K562 (cell line): ENCODE measurements at regions not wholly inside any gene's neighbourhood (a gene's known extent, or its start where the extent isn't known, plus 50 kb on each side); places are given as distances from the start of the nearest gene placed in this dataset.

ENCODE experiments used
- FUS ChIP-seq: fragments of 200-400 bp; formaldehyde crosslinking; optimal IDR thresholded peaks from 2 replicates; pipeline ENCODE3; 2017; ENCODE audit warnings: low read depth, low read length
- IFI16 ChIP-seq: fragments of 250-450 bp; sonication (Bioruptor Pico); IDR thresholded peaks from 2 replicates; pipeline ENCODE4 v2.1.2; 2022; ENCODE audit warnings: mild to moderate bottlenecking, inconsistent platforms
- NUFIP1 ChIP-seq: fragments of 450-650 bp; IDR thresholded peaks from 2 replicates; pipeline ENCODE4 v1.6.1; 2018; ENCODE audit not compliant: partially characterized antibody
- PYGO2 ChIP-seq: fragments of 450-650 bp; IDR thresholded peaks from 2 replicates; pipeline ENCODE4 v1.6.1; 2016; ENCODE audit warnings: mild to moderate bottlenecking, missing genetic modification characterization, moderate library complexity, missing compliant biosample characterization
- TCF7L2 ChIP-seq: fragments of 150-350 bp; IDR thresholded peaks from 2 replicates; pipeline ENCODE4 v1.6.1; 2016; ENCODE audit warnings: low read depth, mild to moderate bottlenecking, low read length, moderate library complexity
- ZBTB8A ChIP-seq: fragments of 450-650 bp; IDR thresholded peaks from 2 replicates; pipeline ENCODE4 v1.6.1; 2018; ENCODE audit warnings: mild to moderate bottlenecking, moderate library complexity; ENCODE audit not compliant: partially characterized antibody
- ZSCAN32 ChIP-seq: fragments of 450-650 bp; formaldehyde crosslinking; IDR thresholded peaks from 2 replicates; pipeline ENCODE4 v1.4.0; 2020; ENCODE audit warnings: mild to moderate bottlenecking, moderate library complexity
- TF ChIP-seq, protein P1 (sequence below): fragments of 150-350 bp; IDR thresholded peaks from 2 replicates; pipeline ENCODE4 v1.6.1; 2014; ENCODE audit warnings: low read depth, mild to moderate bottlenecking, low read length, borderline replicate concordance

DNA sequence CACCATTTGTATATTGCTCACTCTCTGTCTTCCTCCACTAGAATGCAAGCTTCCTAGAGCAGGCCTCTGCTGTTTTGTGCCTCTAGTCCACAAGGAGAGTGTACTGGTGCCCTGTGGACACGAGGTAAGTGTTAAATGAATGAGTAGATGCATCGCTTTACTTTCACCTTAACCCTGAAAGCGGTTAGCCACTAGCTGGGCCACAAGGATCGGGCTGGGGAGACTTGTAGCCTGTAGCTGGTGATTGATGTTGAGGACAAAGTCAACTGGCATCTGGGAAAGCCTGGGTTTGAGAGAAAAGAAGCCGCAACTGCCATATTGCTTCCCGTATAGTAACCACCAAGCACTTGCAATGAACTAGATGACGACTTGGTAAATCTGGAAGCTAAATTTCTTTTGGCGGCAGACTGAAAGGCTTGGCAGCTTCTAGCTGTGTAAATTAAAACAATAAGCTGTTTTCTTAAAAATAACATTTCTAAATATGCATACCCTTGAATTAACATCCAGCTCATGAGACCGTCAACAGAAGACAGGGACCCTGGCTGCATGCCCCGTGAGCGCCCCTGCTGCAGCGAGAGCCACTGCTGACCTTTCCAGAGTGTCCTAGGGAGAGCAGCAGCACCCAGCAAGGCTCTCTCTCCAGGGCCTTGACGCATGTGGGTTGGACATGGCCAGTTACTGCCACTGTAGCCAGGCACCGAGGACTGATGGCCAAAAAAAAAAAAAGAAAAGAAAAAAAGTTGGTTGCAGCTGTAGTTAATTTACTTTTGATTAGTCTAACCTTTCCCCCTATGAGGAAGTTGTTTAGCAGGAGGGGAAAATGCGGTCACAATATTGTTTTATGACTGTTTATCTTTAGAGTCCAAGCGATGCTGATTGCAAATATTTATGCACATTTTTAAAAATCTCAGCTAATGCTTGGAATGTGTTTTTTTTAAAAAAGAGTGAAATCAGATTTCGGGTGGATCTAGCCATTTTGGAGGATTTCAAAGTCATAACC lies 315.1 kb downstream of the TFAP2C start (continued):
- TF ChIP-seq, protein P1, sequence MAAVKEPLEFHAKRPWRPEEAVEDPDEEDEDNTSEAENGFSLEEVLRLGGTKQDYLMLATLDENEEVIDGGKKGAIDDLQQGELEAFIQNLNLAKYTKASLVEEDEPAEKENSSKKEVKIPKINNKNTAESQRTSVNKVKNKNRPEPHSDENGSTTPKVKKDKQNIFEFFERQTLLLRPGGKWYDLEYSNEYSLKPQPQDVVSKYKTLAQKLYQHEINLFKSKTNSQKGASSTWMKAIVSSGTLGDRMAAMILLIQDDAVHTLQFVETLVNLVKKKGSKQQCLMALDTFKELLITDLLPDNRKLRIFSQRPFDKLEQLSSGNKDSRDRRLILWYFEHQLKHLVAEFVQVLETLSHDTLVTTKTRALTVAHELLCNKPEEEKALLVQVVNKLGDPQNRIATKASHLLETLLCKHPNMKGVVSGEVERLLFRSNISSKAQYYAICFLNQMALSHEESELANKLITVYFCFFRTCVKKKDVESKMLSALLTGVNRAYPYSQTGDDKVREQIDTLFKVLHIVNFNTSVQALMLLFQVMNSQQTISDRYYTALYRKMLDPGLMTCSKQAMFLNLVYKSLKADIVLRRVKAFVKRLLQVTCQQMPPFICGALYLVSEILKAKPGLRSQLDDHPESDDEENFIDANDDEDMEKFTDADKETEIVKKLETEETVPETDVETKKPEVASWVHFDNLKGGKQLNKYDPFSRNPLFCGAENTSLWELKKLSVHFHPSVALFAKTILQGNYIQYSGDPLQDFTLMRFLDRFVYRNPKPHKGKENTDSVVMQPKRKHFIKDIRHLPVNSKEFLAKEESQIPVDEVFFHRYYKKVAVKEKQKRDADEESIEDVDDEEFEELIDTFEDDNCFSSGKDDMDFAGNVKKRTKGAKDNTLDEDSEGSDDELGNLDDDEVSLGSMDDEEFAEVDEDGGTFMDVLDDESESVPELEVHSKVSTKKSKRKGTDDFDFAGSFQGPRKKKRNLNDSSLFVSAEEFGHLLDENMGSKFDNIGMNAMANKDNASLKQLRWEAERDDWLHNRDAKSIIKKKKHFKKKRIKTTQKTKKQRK, result no peak
- TF ChIP-seq PYGO2 (tag), result no peak
- TF ChIP-seq FUS, result no peak
- no peak for TF ChIP-seq NUFIP1
- no peak for TF ChIP-seq ZSCAN32
- no peak for TF ChIP-seq ZBTB8A
- no peak for TF ChIP-seq TCF7L2
- no peak for TF ChIP-seq IFI16
